ENCODE measurements at regions not wholly inside any gene's neighbourhood (a gene's known extent, or its start where the extent isn't known, plus 50 kb on each side); places are given as distances from the start of the nearest gene placed in this dataset.

DNA sequence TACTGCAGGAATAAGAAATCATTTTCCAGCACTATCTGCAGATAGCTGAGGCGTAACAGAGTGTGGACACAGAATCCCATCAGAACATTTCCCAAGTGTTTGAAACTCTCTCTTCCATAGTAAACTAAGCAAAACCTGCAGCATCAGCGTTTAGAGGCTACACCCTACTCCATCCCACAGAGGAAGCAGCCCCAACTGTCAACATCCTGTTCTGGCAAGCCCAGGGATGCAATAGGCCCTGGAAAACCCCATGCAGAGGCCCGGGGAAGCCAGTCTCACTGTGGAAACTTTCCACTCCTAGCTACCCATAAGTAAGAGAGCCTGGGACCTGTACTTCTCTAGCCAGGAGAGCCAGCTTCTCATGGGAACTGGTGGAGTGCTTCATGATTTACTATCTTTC is 129.4 kb downstream of the LY86 start:
- TF ChIP-seq SIN3A (IDR thresholded peaks at IDR 0.05; ENCODE audit: borderline replicate concordance, insufficient read depth, low read length) (no peak), POLR2AphosphoS5 (IDR thresholded peaks at IDR 0.05; ENCODE audit: low read depth, low read length) (no peak)

DNA sequence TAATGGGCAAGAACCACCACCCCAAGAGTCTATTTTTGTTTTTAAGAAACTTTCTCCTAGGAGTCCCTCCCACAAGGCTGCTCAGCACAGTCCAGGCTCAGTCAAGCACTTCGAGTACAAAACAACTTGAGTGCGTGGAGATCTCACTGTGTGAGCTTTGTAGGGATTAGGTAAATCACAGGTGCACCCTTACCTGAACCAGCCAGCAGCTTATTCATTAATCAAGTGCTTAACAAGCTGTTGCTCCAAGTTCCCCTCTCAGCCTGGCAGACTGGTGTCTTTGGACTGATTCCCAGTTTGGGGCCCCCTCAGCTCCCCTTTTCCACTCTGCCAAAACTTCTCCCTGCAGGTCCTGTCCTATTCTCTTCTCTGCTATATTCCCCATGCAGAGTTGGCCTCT is 133.1 kb downstream of the LY86 start:
- TF ChIP-seq POLR2AphosphoS5 (IDR thresholded peaks at IDR 0.05; ENCODE audit: low read depth, low read length) (no peak), TAF1 (IDR thresholded peaks at IDR 0.05; ENCODE audit: borderline replicate concordance, insufficient read depth, low read length) (no peak), REST (IDR thresholded peaks at IDR 0.05; ENCODE audit: insufficient read depth in 1 of 2, low read depth in 2 of 2, low read length in 2 of 2) (no peak), SIN3A (IDR thresholded peaks at IDR 0.05; ENCODE audit: borderline replicate concordance, insufficient read depth, low read length) (no peak), FOXP2 (optimal IDR thresholded peaks at IDR 0.05; ENCODE audit: borderline replicate concordance, extremely low read depth, extremely low read length, insufficient read depth) (no peak)

DNA sequence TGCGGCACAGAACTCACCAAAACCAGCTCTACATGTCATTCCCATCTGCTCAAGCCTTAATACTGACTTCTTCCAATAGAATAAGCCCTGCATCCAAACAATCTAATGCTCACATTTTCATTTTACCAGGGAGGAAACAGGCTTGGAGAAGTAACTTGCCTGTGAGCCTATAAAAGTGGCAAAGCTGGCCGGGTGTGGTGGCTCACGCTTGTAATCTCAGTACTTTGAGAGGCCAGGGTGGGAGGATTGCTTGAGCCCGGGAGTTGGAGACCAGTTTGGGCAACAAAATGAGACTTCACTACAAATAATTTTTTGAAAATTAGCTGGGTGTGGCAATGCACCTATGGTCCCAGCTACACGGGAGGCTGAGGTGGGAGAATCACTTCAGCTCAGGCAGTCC is 133.7 kb downstream of the LY86 start:
- TF ChIP-seq SIN3A (IDR thresholded peaks at IDR 0.05; ENCODE audit: borderline replicate concordance, insufficient read depth, low read length) = no peak

- TF ChIP-seq REST (IDR thresholded peaks at IDR 0.05; ENCODE audit: insufficient read depth in 1 of 2, low read depth in 2 of 2, low read length in 2 of 2) = no peak
- TF ChIP-seq POLR2AphosphoS5 (IDR thresholded peaks at IDR 0.05; ENCODE audit: low read depth, low read length) = no peak
- no peak for TF ChIP-seq FOXP2 (optimal IDR thresholded peaks at IDR 0.05; ENCODE audit: borderline replicate concordance, extremely low read depth, extremely low read length, insufficient read depth)
- TF ChIP-seq SIN3A (IDR thresholded peaks at IDR 0.05; ENCODE audit: borderline replicate concordance, insufficient read depth, low read length) = no peak
- TF ChIP-seq TAF1 (IDR thresholded peaks at IDR 0.05; ENCODE audit: borderline replicate concordance, insufficient read depth, low read length) = no peak
Observed at GRCh38 chr6:6723361-6723760, 134.8 kb downstream of the LY86 start.

DNA sequence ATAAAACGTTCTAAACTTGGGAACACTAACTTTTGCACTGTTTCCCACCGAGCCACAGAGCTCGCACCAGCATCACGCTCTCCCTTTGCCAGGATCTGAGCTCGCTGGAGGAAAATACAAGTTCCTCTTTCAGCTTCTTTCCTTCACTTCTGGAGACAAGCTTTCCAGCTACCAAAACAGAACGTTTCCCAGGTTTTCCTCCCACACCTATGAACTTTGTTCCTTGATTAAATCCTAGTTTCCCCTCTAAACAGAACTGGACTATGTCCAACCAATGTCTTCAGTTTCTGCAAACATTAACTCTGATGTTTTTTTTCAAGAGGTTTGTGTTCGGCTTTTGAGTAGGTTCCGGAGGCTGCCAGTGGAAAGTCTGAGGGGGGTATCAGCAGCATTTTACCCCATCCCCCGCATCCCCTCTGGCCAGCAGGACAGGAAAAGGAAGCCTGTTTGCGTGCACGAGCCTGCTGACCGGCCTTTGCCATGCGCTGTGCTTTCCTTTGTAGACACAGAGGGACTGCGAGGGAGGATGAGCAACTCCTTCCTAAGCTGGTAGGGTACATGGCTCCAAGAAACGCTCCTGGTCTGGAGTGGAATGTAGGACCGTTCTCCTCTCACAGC is 135.5 kb downstream of the LY86 start:
- TF ChIP-seq POLR2AphosphoS5 (IDR thresholded peaks at IDR 0.05; ENCODE audit: low read depth, low read length) (no peak; the same call in 1 of the 2 replicates), TAF1 (IDR thresholded peaks at IDR 0.05; ENCODE audit: borderline replicate concordance, insufficient read depth, low read length) (no peak)

DNA sequence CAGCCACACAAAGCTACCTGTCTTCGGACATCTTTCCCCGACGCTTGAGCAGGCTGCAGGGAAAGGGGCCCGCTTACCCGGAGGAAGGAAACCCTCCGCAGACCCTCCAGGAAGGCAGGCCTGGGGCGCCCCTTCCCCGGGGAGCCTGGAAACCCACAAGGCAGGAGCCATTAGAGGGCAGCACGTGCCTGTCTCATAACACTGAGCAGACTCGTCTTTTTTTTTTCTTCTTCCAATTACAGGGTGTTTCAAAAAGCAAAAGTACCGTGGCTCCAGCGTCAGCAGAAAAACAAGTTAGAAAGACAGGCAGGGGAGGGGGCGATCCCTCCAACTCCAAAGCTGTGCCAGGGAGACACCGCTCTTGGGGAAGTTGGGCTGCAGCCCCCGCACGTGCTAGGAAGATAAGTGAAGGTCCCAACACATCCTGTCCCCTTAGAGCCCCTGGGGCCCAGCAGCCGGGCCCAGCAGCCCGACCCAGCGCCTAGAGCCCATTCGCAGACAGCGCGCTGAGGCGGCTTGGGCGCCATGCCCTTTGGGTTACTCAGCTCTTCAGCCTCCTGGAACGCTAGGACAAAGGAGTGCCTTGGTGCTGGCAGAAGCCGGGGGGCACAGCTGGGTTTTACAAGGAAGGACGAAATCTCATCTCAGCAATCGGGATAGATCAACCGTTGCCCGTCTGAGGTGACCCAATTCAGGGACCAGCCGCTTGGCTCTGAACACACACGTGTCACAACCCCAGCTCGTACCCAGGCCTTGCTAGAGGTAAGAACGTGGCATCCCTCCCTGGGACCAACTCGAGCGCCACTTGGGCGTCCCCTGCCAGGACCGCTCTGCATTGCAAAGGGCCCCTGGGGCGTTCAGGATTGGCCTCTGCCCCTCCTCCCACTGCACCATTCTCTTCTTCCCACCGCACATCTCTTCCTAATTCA is 136.3 kb downstream of the LY86 start:
- TF ChIP-seq POLR2AphosphoS5 (IDR thresholded peaks at IDR 0.05; ENCODE audit: low read depth, low read length) = no peak
- no peak for TF ChIP-seq TAF1 (IDR thresholded peaks at IDR 0.05; ENCODE audit: borderline replicate concordance, insufficient read depth, low read length)
- TF ChIP-seq SIN3A (IDR thresholded peaks at IDR 0.05; ENCODE audit: borderline replicate concordance, insufficient read depth, low read length) = no peak
- TF ChIP-seq FOXP2 (optimal IDR thresholded peaks at IDR 0.05; ENCODE audit: borderline replicate concordance, extremely low read depth, extremely low read length, insufficient read depth) = no peak
- TF ChIP-seq REST (IDR thresholded peaks at IDR 0.05; ENCODE audit: insufficient read depth in 1 of 2, low read depth in 2 of 2, low read length in 2 of 2) = no peak
